Mesendoderm (in vitro differentiated cells): ENCODE measurements at regions not wholly inside any gene's neighbourhood (a gene's known extent, or its start where the extent isn't known, plus 50 kb on each side); places are given as distances from the start of the nearest gene placed in this dataset.
A peak's percentile ranks its signal among the peaks of the same experiment; 100 is the strongest.

Experiments used
- DNase-seq: peaks from one replicate; pipeline ENCODE4 v3.0.0; 2013
- H2AK5ac ChIP-seq: 2 replicates; pipeline ENCODE4 v1.6.1; 2013; ENCODE audit warnings: low read length, inconsistent platforms
- H2BK120ac ChIP-seq: 2 replicates; pipeline ENCODE4 v1.6.1; 2013; ENCODE audit warnings: low read depth, mild to moderate bottlenecking, low read length, moderate library complexity, mixed read lengths
- H2BK15ac ChIP-seq: replicated peaks from 2 replicates; pipeline ENCODE4 v1.6.1; 2013; ENCODE audit warnings: low read depth, mild to moderate bottlenecking, moderate library complexity
- H2BK5ac ChIP-seq: 2 replicates; pipeline ENCODE4 v1.6.1; 2013; ENCODE audit warnings: low read length, inconsistent platforms
- H3K18ac ChIP-seq: 2 replicates; pipeline ENCODE4 v1.6.1; 2013; ENCODE audit warnings: mild to moderate bottlenecking, low read length, mixed read lengths
- H3K23ac ChIP-seq: one replicate; pipeline ENCODE4 v1.6.1; 2013; ENCODE audit warnings: low read length
- H3K27ac ChIP-seq: 2 replicates; pipeline ENCODE4 v1.5.1; 2013; ENCODE audit warnings: low read depth, mild to moderate bottlenecking, inconsistent platforms, low read length, moderate library complexity
- H3K27me3 ChIP-seq: 2 replicates; pipeline ENCODE4 v1.6.1; 2013; ENCODE audit warnings: low read length, control low read depth, mild to moderate bottlenecking, inconsistent platforms; ENCODE audit not compliant: insufficient read depth, poor library complexity
- H3K36me3 ChIP-seq: 2 replicates; pipeline ENCODE4 v1.6.1; 2013; ENCODE audit warnings: low read length, inconsistent platforms; ENCODE audit not compliant: control insufficient read depth, insufficient read depth
- H3K4ac ChIP-seq: one replicate; pipeline ENCODE4 v1.6.1; 2013; ENCODE audit warnings: low read depth, mild to moderate bottlenecking, low read length, moderate library complexity
- H3K4me1 ChIP-seq: 2 replicates; pipeline ENCODE4 v1.6.1; 2013; ENCODE audit warnings: low read depth, low read length, inconsistent platforms; ENCODE audit not compliant: control insufficient read depth
- H3K4me2 ChIP-seq: 2 replicates; pipeline ENCODE4 v1.6.1; 2013; ENCODE audit warnings: low read length
- H3K4me3 ChIP-seq: 2 replicates; pipeline ENCODE4 v1.5.1; 2013; ENCODE audit warnings: mild to moderate bottlenecking, low read length
- H3K56ac ChIP-seq: one replicate; pipeline ENCODE4 v1.6.1; 2013; ENCODE audit warnings: low read length
- H3K79me1 ChIP-seq: 2 replicates; pipeline ENCODE4 v1.6.1; 2013; ENCODE audit warnings: low read length, inconsistent platforms
- H3K79me2 ChIP-seq: 2 replicates; pipeline ENCODE4 v1.6.1; 2013; ENCODE audit warnings: mild to moderate bottlenecking, low read length; ENCODE audit not compliant: control insufficient read depth, insufficient read depth
- H3K9ac ChIP-seq: 2 replicates; pipeline ENCODE4 v1.6.1; 2013; ENCODE audit warnings: low read length, inconsistent platforms
- H4K5ac ChIP-seq: one replicate; pipeline ENCODE4 v1.6.1; 2013; ENCODE audit warnings: low read length
- H4K8ac ChIP-seq: one replicate; pipeline ENCODE4 v1.6.1; 2013; ENCODE audit warnings: low read depth, mild to moderate bottlenecking, control low read depth, low read length, moderate library complexity
- WGBS: extraction: QIAGEN DNeasy Blood & Tissue Kit; methylation state at CpG from one replicate; pipeline ENCODE4 v1.1.7; 2013; ENCODE audit warnings: low lambda C conversion rate, missing lambda C conversion rate; ENCODE audit not compliant: insufficient coverage; ENCODE audit errors: extremely low coverage; 5-methylcytosine and 5-hydroxymethylcytosine counted together

GRCh38 chr18:42174909-42175308 lies 219.9 kb downstream of the PIK3C3 start:
- Histone ChIP-seq H2AK5ac (no peak overlapping the region), H3K9ac (no peak overlapping the region), H4K8ac (no peak overlapping the region), H3K79me1 (no peaks in the 10 kb centered on the region), H3K4me2 (no peak overlapping the region), H2BK120ac (no peak overlapping the region), H3K27me3 (no peaks in the 10 kb centered on the region), H3K18ac (no peak overlapping the region), H2BK15ac (no peak overlapping the region), H3K4me1 (no peaks in the 10 kb centered on the region), H3K27ac (no peak overlapping the region), H3K56ac (no peak overlapping the region), H3K79me2 (no peaks in the 10 kb centered on the region), H4K5ac (no peak overlapping the region), H2BK5ac (no peak overlapping the region), H3K23ac (no peak overlapping the region), H3K4ac (no peak overlapping the region), H3K36me3 (no peaks in the 10 kb centered on the region), H3K4me3 (no peak overlapping the region)
- peak; percentile 51 for DNase-seq
- no CpG with 5 or more reads among the region's 1 CpG for WGBS

GRCh38 chr18:42176599-42176998 lies 221.6 kb downstream of the PIK3C3 start:
- no peak overlapping the region for H3K4me2 ChIP-seq
- H2BK15ac ChIP-seq, result no peak overlapping the region
- DNase-seq, result no peak
- no peaks in the 10 kb centered on the region for H3K79me1 ChIP-seq
- no peaks in the 10 kb centered on the region for H3K4me1 ChIP-seq
- 100% methylated on average over 1 of the region's 3 CpGs for WGBS
- H3K36me3 ChIP-seq, result no peaks in the 10 kb centered on the region
- H3K4ac ChIP-seq, result no peak overlapping the region
- H2BK120ac ChIP-seq, result no peak overlapping the region
- no peak overlapping the region for H3K23ac ChIP-seq
- no peak overlapping the region for H3K18ac ChIP-seq
- H3K9ac ChIP-seq, result no peak overlapping the region
- no peaks in the 10 kb centered on the region for H3K79me2 ChIP-seq
- no peak overlapping the region for H2AK5ac ChIP-seq
- no peak overlapping the region for H4K8ac ChIP-seq
- no peak overlapping the region for H4K5ac ChIP-seq
- no peaks in the 10 kb centered on the region for H3K27me3 ChIP-seq
- H3K4me3 ChIP-seq, result no peak overlapping the region
- no peak overlapping the region for H2BK5ac ChIP-seq
- H3K56ac ChIP-seq, result no peak overlapping the region
- H3K27ac ChIP-seq, result no peak overlapping the region

- no peak for DNase-seq
- Histone ChIP-seq H3K4me2 (no peak overlapping the region), H3K79me2 (no peaks in the 10 kb centered on the region), H4K8ac (no peak overlapping the region), H3K4ac (no peak overlapping the region), H3K9ac (no peak overlapping the region), H2BK120ac (no peak overlapping the region), H3K27me3 (no peaks in the 10 kb centered on the region), H2AK5ac (no peak overlapping the region), H2BK15ac (no peak overlapping the region), H3K36me3 (no peaks in the 10 kb centered on the region), H3K4me1 (no peaks in the 10 kb centered on the region), H3K4me3 (no peak overlapping the region), H3K79me1 (no peaks in the 10 kb centered on the region), H2BK5ac (no peak overlapping the region), H3K18ac (no peak overlapping the region), H4K5ac (no peak overlapping the region), H3K23ac (no peak overlapping the region), H3K27ac (no peak overlapping the region), H3K56ac (no peak overlapping the region)
- no CpG with 5 or more reads among the region's 1 CpG for WGBS
Observed at GRCh38 chr18:42177390-42177789, 222.4 kb downstream of the PIK3C3 start.

GRCh38 chr18:42178376-42179080 lies 223.5 kb downstream of the PIK3C3 start:
- Histone ChIP-seq H3K18ac (no peak overlapping the region), H3K79me1 (no peaks in the 10 kb centered on the region), H3K4ac (no peak overlapping the region), H2AK5ac (no peak overlapping the region), H4K5ac (no peak overlapping the region), H3K23ac (no peak overlapping the region), H3K4me2 (no peak overlapping the region), H4K8ac (no peak overlapping the region), H3K4me3 (no peak overlapping the region), H2BK5ac (no peak overlapping the region), H2BK15ac (no peak overlapping the region), H3K9ac (no peak overlapping the region), H3K4me1 (no peaks in the 10 kb centered on the region), H3K27ac (no peak overlapping the region), H3K27me3 (no peaks in the 10 kb centered on the region), H3K36me3 (no peaks in the 10 kb centered on the region), H3K79me2 (no peaks in the 10 kb centered on the region), H2BK120ac (no peak overlapping the region), H3K56ac (no peak overlapping the region)
- no CpG with 5 or more reads among the region's 1 CpG for WGBS
- DNase-seq, result no peak

- Histone ChIP-seq H3K79me2 (no peaks in the 10 kb centered on the region), H3K9ac (no peak overlapping the region), H3K27ac (no peak overlapping the region), H3K18ac (no peak overlapping the region), H4K5ac (no peak overlapping the region), H3K23ac (no peak overlapping the region), H3K4ac (no peak overlapping the region), H2BK120ac (no peak overlapping the region), H3K56ac (no peak overlapping the region), H3K79me1 (no peaks in the 10 kb centered on the region), H2BK5ac (no peak overlapping the region), H2BK15ac (no peak overlapping the region), H3K36me3 (no peaks in the 10 kb centered on the region), H4K8ac (no peak overlapping the region), H3K4me2 (no peak overlapping the region), H3K27me3 (no peaks in the 10 kb centered on the region), H3K4me1 (no peaks in the 10 kb centered on the region), H2AK5ac (no peak overlapping the region), H3K4me3 (no peak overlapping the region)
- no peak for DNase-seq
- WGBS, result no CpG with 5 or more reads among the region's 6 CpGs
Observed at GRCh38 chr18:42179542-42180121, 224.6 kb downstream of the PIK3C3 start.

GRCh38 chr18:42181474-42181873 lies 226.4 kb downstream of the PIK3C3 start:
- Histone ChIP-seq H3K4me1 (no peaks in the 10 kb centered on the region), H4K8ac (no peak overlapping the region), H3K4ac (no peak overlapping the region), H3K18ac (no peak overlapping the region), H3K27me3 (no peaks in the 10 kb centered on the region), H3K36me3 (no peaks in the 10 kb centered on the region), H2BK120ac (no peak overlapping the region), H3K4me3 (no peak overlapping the region), H4K5ac (no peak overlapping the region), H3K27ac (no peak overlapping the region), H3K79me2 (no peaks in the 10 kb centered on the region), H3K4me2 (no peak overlapping the region), H3K56ac (no peak overlapping the region), H3K23ac (no peak overlapping the region), H2AK5ac (no peak overlapping the region), H2BK5ac (no peak overlapping the region), H3K9ac (no peak overlapping the region), H2BK15ac (no peak overlapping the region), H3K79me1 (no peaks in the 10 kb centered on the region)
- DNase-seq, result no peak
- no CpG with 5 or more reads among the region's 3 CpGs for WGBS
